ENCODE measurements at regions not wholly inside any gene's neighbourhood (a gene's known extent, or its start where the extent isn't known, plus 50 kb on each side); places are given as distances from the start of the nearest gene placed in this dataset.

- Mint-ChIP-seq H3K36me3 (ENCODE audit: low read depth) (no peaks in the 10 kb centered on the region), H3K4me3 (ENCODE audit: unreplicated experiment) (no peak overlapping the region), H3K27ac (ENCODE audit: unreplicated experiment) (no peak overlapping the region), H3K9me3 (ENCODE audit: low read depth) (no peaks in the 10 kb centered on the region), H3K27me3 (ENCODE audit: low read depth) (no peaks in the 10 kb centered on the region), H3K4me1 (ENCODE audit: low read depth) (no peaks in the 10 kb centered on the region)
- no peak for DNase-seq (ENCODE audit: low spot score)
- TF ChIP-seq CTCF (IDR thresholded peaks at IDR 0.05), result no peak
Observed at GRCh38 chrX:138771047-138771446, 59.5 kb upstream of the FGF13 start.

DNA sequence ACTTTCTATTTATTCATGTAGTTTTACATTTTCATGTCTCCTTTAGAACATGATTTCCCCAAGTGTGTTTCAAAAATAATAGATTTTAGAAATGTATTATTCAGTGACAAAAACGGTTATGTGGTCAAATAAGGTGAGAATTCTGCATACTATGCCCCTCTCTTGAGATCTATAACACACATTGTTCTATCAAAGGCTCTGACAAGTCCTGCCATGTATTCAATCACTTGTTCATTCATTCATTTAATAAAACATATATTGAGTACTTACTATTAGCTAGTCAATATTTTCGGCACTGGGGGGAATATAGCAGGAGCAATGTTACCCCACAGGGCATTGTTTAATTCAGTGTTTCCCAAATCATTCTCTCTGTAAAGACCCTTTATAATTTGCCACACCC is 58.4 kb upstream of the FGF13 start:
- Mint-ChIP-seq H3K4me3 (ENCODE audit: unreplicated experiment) (no peak overlapping the region), H3K27me3 (ENCODE audit: low read depth) (no peaks in the 10 kb centered on the region), H3K27ac (ENCODE audit: unreplicated experiment) (no peak overlapping the region), H3K36me3 (ENCODE audit: low read depth) (no peaks in the 10 kb centered on the region), H3K9me3 (ENCODE audit: low read depth) (no peaks in the 10 kb centered on the region), H3K4me1 (ENCODE audit: low read depth) (no peaks in the 10 kb centered on the region)
- DNase-seq (ENCODE audit: low spot score), result no peak
- no peak for TF ChIP-seq CTCF (IDR thresholded peaks at IDR 0.05)

- H3K4me1 Mint-ChIP-seq (ENCODE audit: low read depth), result no peaks in the 10 kb centered on the region
- no peak overlapping the region for H3K27ac Mint-ChIP-seq (ENCODE audit: unreplicated experiment)
- DNase-seq (ENCODE audit: low spot score), result no peak
- no peak for TF ChIP-seq CTCF (IDR thresholded peaks at IDR 0.05)
- no peak overlapping the region for H3K4me3 Mint-ChIP-seq (ENCODE audit: unreplicated experiment)
- no peaks in the 10 kb centered on the region for H3K36me3 Mint-ChIP-seq (ENCODE audit: low read depth)
- H3K27me3 Mint-ChIP-seq (ENCODE audit: low read depth), result peaks cover 3% of the 10 kb centered on the region
- no peaks in the 10 kb centered on the region for H3K9me3 Mint-ChIP-seq (ENCODE audit: low read depth)
Observed at GRCh38 chrX:138765051-138765450, 53.5 kb upstream of the FGF13 start.

GRCh38 chrX:138763761-138764160 is 52.2 kb upstream of the FGF13 start:
- TF ChIP-seq CTCF (IDR thresholded peaks at IDR 0.05), result no peak
- no peak overlapping the region for H3K4me3 Mint-ChIP-seq (ENCODE audit: unreplicated experiment)
- H3K27ac Mint-ChIP-seq (ENCODE audit: unreplicated experiment), result no peak overlapping the region
- H3K27me3 Mint-ChIP-seq (ENCODE audit: low read depth), result peaks cover 3% of the 10 kb centered on the region
- no peaks in the 10 kb centered on the region for H3K36me3 Mint-ChIP-seq (ENCODE audit: low read depth)
- no peaks in the 10 kb centered on the region for H3K9me3 Mint-ChIP-seq (ENCODE audit: low read depth)
- H3K4me1 Mint-ChIP-seq (ENCODE audit: low read depth), result no peaks in the 10 kb centered on the region
- DNase-seq (ENCODE audit: low spot score), result no peak

- Mint-ChIP-seq H3K9me3 (ENCODE audit: low read depth) (no peaks in the 10 kb centered on the region), H3K4me1 (ENCODE audit: low read depth) (no peaks in the 10 kb centered on the region), H3K4me3 (ENCODE audit: unreplicated experiment) (no peak overlapping the region), H3K27ac (ENCODE audit: unreplicated experiment) (no peak overlapping the region), H3K27me3 (ENCODE audit: low read depth) (peaks cover 3% of the 10 kb centered on the region), H3K36me3 (ENCODE audit: low read depth) (no peaks in the 10 kb centered on the region)
- TF ChIP-seq CTCF (IDR thresholded peaks at IDR 0.05), result no peak
- DNase-seq (ENCODE audit: low spot score), result no peak
Observed at GRCh38 chrX:138761380-138761779, 49.9 kb upstream of the FGF13 start.
